PFSK-1 (cell line): ENCODE measurements at regions not wholly inside any gene's neighbourhood (a gene's known extent, or its start where the extent isn't known, plus 50 kb on each side); places are given as distances from the start of the nearest gene placed in this dataset.

Experiments used
- POLR2AphosphoS5 ChIP-seq: IDR thresholded peaks from 2 replicates; pipeline ENCODE4 v1.6.1; 2012; ENCODE audit warnings: low read depth, mild to moderate bottlenecking, control low read depth, low read length, moderate library complexity
- SIN3A ChIP-seq: IDR thresholded peaks from 2 replicates; pipeline ENCODE4 v1.6.1; 2012; ENCODE audit warnings: mild to moderate bottlenecking, low read length, moderate library complexity, borderline replicate concordance; ENCODE audit not compliant: insufficient read depth
- TAF1 ChIP-seq: IDR thresholded peaks from 2 replicates; pipeline ENCODE4 v1.6.1; 2012; ENCODE audit warnings: low read length, control low read depth, borderline replicate concordance; ENCODE audit not compliant: insufficient read depth
- TF ChIP-seq, protein P1 (sequence below), 2 experiments: IDR thresholded peaks; 2 replicates each; pipeline versions ENCODE4 v1.6.1 to v1.8.0; 2011 to 2012; ENCODE audit warnings: low read depth in 2 of 2, low read length in 2 of 2, control low read depth in 1 of 2, inconsistent platforms in 1 of 2, mild to moderate bottlenecking in 1 of 2, moderate library complexity in 1 of 2; ENCODE audit not compliant: insufficient read depth in 1 of 2

DNA sequence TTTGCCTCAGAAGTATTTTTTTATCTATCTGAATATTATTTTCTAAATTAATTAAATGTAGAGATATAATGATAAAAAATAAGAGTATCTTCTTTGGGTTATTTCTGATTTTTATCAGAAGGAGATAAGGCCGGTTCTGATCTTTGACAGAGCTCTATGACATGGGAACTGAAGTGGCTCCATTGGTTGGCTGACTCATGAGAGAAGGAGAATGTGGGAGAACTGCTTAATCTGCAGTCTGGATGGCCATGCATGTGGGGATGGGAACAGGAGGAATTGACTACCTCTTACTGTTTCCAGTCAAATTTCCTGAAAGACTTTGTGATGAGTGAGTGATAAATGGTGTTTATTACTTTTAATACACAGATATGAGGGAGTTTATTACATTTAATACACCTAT is 155.8 kb upstream of the ATP2B1 start:
- no peak for TF ChIP-seq SIN3A
- no peak for TF ChIP-seq TAF1
- TF ChIP-seq, protein P1, sequence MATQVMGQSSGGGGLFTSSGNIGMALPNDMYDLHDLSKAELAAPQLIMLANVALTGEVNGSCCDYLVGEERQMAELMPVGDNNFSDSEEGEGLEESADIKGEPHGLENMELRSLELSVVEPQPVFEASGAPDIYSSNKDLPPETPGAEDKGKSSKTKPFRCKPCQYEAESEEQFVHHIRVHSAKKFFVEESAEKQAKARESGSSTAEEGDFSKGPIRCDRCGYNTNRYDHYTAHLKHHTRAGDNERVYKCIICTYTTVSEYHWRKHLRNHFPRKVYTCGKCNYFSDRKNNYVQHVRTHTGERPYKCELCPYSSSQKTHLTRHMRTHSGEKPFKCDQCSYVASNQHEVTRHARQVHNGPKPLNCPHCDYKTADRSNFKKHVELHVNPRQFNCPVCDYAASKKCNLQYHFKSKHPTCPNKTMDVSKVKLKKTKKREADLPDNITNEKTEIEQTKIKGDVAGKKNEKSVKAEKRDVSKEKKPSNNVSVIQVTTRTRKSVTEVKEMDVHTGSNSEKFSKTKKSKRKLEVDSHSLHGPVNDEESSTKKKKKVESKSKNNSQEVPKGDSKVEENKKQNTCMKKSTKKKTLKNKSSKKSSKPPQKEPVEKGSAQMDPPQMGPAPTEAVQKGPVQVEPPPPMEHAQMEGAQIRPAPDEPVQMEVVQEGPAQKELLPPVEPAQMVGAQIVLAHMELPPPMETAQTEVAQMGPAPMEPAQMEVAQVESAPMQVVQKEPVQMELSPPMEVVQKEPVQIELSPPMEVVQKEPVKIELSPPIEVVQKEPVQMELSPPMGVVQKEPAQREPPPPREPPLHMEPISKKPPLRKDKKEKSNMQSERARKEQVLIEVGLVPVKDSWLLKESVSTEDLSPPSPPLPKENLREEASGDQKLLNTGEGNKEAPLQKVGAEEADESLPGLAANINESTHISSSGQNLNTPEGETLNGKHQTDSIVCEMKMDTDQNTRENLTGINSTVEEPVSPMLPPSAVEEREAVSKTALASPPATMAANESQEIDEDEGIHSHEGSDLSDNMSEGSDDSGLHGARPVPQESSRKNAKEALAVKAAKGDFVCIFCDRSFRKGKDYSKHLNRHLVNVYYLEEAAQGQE (IDR thresholded peaks at IDR 0.05; ENCODE audit: insufficient read depth in 1 of 2, low read depth in 2 of 2, low read length in 2 of 2): no peak
- TF ChIP-seq POLR2AphosphoS5: no peak
